Panc1 (cell line): ENCODE measurements at regions not wholly inside any gene's neighbourhood (a gene's known extent, or its start where the extent isn't known, plus 50 kb on each side); places are given as distances from the start of the nearest gene placed in this dataset.
A peak's percentile ranks its signal among the peaks of the same experiment; 100 is the strongest.

Source experiments
- ATAC-seq: fragments of 200-7000 bp; cut with Tn5 transposase; 2 replicates; pipeline ENCODE4 v1.9.1; 2020; ENCODE audit warnings: mild to moderate bottlenecking, moderate library complexity
- BruUV-seq: library from RNA; stranded (reverse); fragments of 400-500 nt; replicated peaks from 2 replicates; lab custom pipeline; 2021; lab: Mats Ljungman, UMichigan
- CTCF ChIA-PET: fragments of 300-600 bp; sonication (Branson Sonifier 250); formaldehyde crosslinking; loops from one replicate; lab custom pipeline; 2022; ENCODE audit warnings: antibody characterized with exemption; lab: Charles Lee
- POLR2A ChIA-PET: fragments of 300-600 bp; sonication (Branson Sonifier 250); formaldehyde crosslinking; loops from one replicate; lab custom pipeline; 2022; ENCODE audit warnings: antibody characterized with exemption; lab: Charles Lee
- DNase-seq: peaks from one replicate; pipeline ENCODE4 v3.0.0-alpha.2; 2010; ENCODE audit warnings: low read depth, low spot score
- H3K27ac ChIP-seq: 2 replicates; pipeline ENCODE4 v1.5.1; 2011; ENCODE audit warnings: mild to moderate bottlenecking, low read length, inconsistent platforms
- H3K27me3 ChIP-seq: fragments of 200-500 bp; sonication (Bioruptor generic); 2 replicates; pipeline ENCODE4 v1.6.0; 2014; ENCODE audit warnings: low read length, inconsistent platforms; ENCODE audit not compliant: control insufficient read depth, insufficient read depth
- H3K36me3 ChIP-seq: fragments of 200-500 bp; sonication (Bioruptor generic); 2 replicates; pipeline ENCODE4 v1.5.1; 2014; ENCODE audit warnings: inconsistent platforms, mild to moderate bottlenecking, low read length, moderate library complexity; ENCODE audit not compliant: control insufficient read depth, insufficient read depth
- H3K4me1 ChIP-seq: 2 replicates; pipeline ENCODE4 v1.5.1; 2011; ENCODE audit warnings: inconsistent platforms, mild to moderate bottlenecking, low read length, moderate library complexity; ENCODE audit not compliant: control insufficient read depth, insufficient read depth
- H3K4me3 ChIP-seq, 2 experiments: 2 replicates each; pipeline ENCODE4 v1.5.1; 2011 to 2012; ENCODE audit warnings: low read depth in 2 of 2, low read length in 2 of 2, mild to moderate bottlenecking in 2 of 2, inconsistent platforms in 1 of 2, moderate library complexity in 1 of 2
- H3K9me3 ChIP-seq: fragments of 200-500 bp; sonication (Bioruptor generic); 2 replicates; pipeline ENCODE4 v1.5.1; 2014; ENCODE audit warnings: low read depth, mild to moderate bottlenecking, inconsistent platforms, low read length, moderate library complexity; ENCODE audit not compliant: control insufficient read depth, insufficient read depth
- CTCF ChIP-seq: fragments of 450-650 bp; IDR thresholded peaks from 2 replicates; pipeline ENCODE4 v1.5.1; 2017; ENCODE audit warnings: mild to moderate bottlenecking
- POLR2AphosphoS5 ChIP-seq: IDR thresholded peaks from 2 replicates; pipeline ENCODE4 v1.6.1; 2012; ENCODE audit warnings: mild to moderate bottlenecking, low read depth, low read length, moderate library complexity
- REST ChIP-seq, 2 experiments: IDR thresholded peaks; 2 replicates each; pipeline ENCODE4 v1.6.1; 2011 to 2012; ENCODE audit warnings: low read depth in 2 of 2, control low read depth in 1 of 2, low read length in 1 of 2, mild to moderate bottlenecking in 1 of 2, moderate library complexity in 1 of 2; ENCODE audit not compliant: insufficient read depth in 1 of 2
- SIN3A ChIP-seq: IDR thresholded peaks from 2 replicates; pipeline ENCODE4 v1.6.1; 2012; ENCODE audit warnings: low read depth, mild to moderate bottlenecking, low read length, moderate library complexity, borderline replicate concordance; ENCODE audit not compliant: insufficient read depth
- TCF7L2 ChIP-seq: IDR thresholded peaks from 2 replicates; pipeline ENCODE4 v1.6.1; 2011; ENCODE audit warnings: mild to moderate bottlenecking, low read depth, low read length, inconsistent platforms
- in situ Hi-C: cut with HindIII; loops from 2 replicates; pipeline ENCODE4 v1.10.0; 2016; ENCODE audit warnings: low sequenced_read_pairs, low pct_unique_long_range_greater_than_20kb
- intact Hi-C: fragments of 100-400 bp; cut with micrococcal nuclease; formaldehyde crosslinking; loops from one replicate; pipeline ENCODE4 v1.10.0; 2022; ENCODE audit not compliant: unreplicated experiment

- H3K4me3 ChIP-seq: no peak overlapping the region
- peaks cover 5% of the 10 kb centered on the region; the same call in 1 of the 2 replicates for H3K9me3 ChIP-seq
- no peak for ATAC-seq
- DNase-seq: no peak
- no peaks in the 10 kb centered on the region for H3K36me3 ChIP-seq
- no peaks in the 10 kb centered on the region for H3K27me3 ChIP-seq
- TF ChIP-seq SIN3A: no peak
- no peak for TF ChIP-seq REST (IDR thresholded peaks at IDR 0.05; ENCODE audit: insufficient read depth in 1 of 2, low read depth in 2 of 2, low read length in 1 of 2)
- no peak for TF ChIP-seq TCF7L2
- no peak for TF ChIP-seq POLR2AphosphoS5
- TF ChIP-seq CTCF: no peak
- H3K27ac ChIP-seq: peak overlapping the region; percentile 44; the same call in 1 of the 2 replicates
- intact Hi-C loops (no loop called here), in situ Hi-C loops (no loop called here)
- ChIA-PET POLR2A (no interaction called here), CTCF (no interaction called here)
- no TSS peak for BruUV-seq
- no peaks in the 10 kb centered on the region for H3K4me1 ChIP-seq
Measured at GRCh38 chr1:218571491-218571890, 226.4 kb downstream of the TGFB2 start.

GRCh38 chr1:218572050-218572449, 226.9 kb downstream of the TGFB2 start:
- Histone ChIP-seq H3K36me3 (no peaks in the 10 kb centered on the region), H3K27me3 (no peaks in the 10 kb centered on the region), H3K9me3 (peaks cover 5% of the 10 kb centered on the region; the same call in 1 of the 2 replicates), H3K27ac (peak overlapping the region; percentile 44; the same call in 1 of the 2 replicates), H3K4me3 (no peak overlapping the region), H3K4me1 (no peaks in the 10 kb centered on the region)
- in situ Hi-C loops: no loop called here
- ATAC-seq (no peak), DNase-seq (no peak)
- POLR2A ChIA-PET: no interaction called here
- CTCF ChIA-PET: no interaction called here
- no TSS peak for BruUV-seq
- intact Hi-C loops: no loop called here
- TF ChIP-seq REST (IDR thresholded peaks at IDR 0.05; ENCODE audit: insufficient read depth in 1 of 2, low read depth in 2 of 2, low read length in 1 of 2): no peak
- TF ChIP-seq POLR2AphosphoS5: no peak
- no peak for TF ChIP-seq CTCF
- TF ChIP-seq TCF7L2: no peak
- no peak for TF ChIP-seq SIN3A
